Fibroblast of pulmonary artery (primary cell): ENCODE measurements at regions not wholly inside any gene's neighbourhood (a gene's known extent, or its start where the extent isn't known, plus 50 kb on each side); places are given as distances from the start of the nearest gene placed in this dataset.

Experiments
- DNase-seq: peaks from one replicate; pipeline ENCODE4 v3.0.0-alpha.2; 2010; ENCODE audit warnings: low read depth
- H3K4me3 ChIP-seq: replicated peaks from 2 replicates; pipeline ENCODE4 v1.5.1; 2011; ENCODE audit warnings: low read depth, mild to moderate bottlenecking, control low read depth, low read length, moderate library complexity
- TF ChIP-seq, protein P1 (sequence below): IDR thresholded peaks from 2 replicates; pipeline ENCODE4 v1.5.1; 2011; ENCODE audit warnings: mild to moderate bottlenecking, control low read depth, low read length, inconsistent platforms; ENCODE audit errors: missing control alignments

DNA sequence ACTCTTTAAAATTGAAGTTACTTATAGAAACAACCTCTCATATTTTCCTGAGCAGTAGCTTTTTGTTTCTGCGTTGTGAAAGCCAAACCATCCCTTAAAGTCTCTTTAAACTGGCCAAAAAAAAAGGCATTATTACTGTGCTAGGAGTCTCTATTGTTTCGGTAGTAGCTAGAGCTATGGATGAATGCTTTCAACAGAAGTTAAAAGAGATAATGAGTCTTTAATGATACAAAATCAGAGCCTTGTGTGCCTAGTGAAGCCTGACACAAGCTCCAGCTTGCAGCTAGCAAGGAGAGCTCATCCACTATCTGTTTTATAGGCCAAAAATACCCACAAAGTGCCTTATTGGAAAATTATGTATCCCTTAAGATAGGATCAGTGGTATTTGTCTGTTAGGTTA lies 360.4 kb upstream of the CDIN1 start:
- no peak for DNase-seq
- TF ChIP-seq, protein P1, sequence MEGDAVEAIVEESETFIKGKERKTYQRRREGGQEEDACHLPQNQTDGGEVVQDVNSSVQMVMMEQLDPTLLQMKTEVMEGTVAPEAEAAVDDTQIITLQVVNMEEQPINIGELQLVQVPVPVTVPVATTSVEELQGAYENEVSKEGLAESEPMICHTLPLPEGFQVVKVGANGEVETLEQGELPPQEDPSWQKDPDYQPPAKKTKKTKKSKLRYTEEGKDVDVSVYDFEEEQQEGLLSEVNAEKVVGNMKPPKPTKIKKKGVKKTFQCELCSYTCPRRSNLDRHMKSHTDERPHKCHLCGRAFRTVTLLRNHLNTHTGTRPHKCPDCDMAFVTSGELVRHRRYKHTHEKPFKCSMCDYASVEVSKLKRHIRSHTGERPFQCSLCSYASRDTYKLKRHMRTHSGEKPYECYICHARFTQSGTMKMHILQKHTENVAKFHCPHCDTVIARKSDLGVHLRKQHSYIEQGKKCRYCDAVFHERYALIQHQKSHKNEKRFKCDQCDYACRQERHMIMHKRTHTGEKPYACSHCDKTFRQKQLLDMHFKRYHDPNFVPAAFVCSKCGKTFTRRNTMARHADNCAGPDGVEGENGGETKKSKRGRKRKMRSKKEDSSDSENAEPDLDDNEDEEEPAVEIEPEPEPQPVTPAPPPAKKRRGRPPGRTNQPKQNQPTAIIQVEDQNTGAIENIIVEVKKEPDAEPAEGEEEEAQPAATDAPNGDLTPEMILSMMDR = no peak
- H3K4me3 ChIP-seq = no peak overlapping the region

DNA sequence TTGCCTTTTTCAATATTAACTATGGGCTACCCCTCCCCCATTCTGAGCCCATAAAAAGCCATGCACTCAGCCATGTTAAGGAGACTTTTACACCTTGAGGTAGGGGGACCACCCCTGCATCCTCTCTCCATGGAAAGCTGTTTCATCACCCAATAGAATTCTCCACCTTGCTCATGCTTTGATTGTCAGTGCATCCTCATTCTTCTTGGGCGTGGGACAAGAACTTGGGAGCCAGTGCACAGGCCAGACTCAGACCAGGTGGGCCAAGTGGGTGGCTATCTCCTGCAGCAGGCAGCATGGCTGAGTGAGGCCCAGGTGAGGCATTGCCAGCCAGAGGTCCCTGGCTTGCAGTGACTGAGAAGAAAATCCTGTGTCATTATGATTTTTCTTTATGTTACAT lies 357.4 kb upstream of the CDIN1 start:
- TF ChIP-seq, protein P1 = no peak
- no peak for DNase-seq
- no peak overlapping the region for H3K4me3 ChIP-seq

DNA sequence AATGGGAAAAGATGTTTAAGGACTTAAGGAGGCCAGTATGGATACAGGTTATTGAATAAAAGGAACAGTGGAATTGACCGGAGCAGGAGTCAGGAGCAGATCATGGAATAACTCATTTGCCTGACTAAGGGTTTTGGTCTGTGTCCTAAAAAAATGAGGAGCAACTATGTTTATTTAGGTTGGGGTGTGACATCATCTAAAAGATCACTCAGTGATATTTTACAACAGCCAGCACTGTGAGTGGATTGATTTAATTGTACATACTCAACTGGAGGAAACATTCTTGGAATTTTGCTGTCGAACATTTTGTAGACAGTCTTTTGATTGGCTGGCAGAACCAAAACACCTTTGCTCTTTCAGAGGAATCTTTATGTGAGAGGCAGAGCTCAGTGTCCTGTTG lies 348.6 kb upstream of the CDIN1 start:
- TF ChIP-seq, protein P1 = no peak
- no peak for DNase-seq
- H3K4me3 ChIP-seq = no peak overlapping the region

DNA sequence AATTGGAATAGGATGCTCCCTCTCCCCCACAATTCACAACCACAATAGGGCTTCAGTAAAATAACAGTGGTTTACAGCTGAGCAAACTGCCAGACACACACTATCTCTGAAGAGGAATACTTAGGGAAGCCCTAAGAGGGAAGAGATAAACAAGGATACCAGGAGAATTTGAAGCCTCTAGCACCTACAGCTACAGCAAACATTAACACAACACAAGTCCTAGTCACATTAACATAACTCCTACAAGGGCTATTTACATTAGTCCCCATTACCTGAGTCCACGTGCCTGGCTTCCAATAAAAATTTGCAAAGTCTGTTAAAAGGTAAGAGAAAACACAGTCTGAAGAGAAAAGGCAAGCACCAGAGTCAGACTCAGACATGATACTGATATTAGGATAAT lies 346.9 kb upstream of the CDIN1 start:
- TF ChIP-seq, protein P1 = no peak
- H3K4me3 ChIP-seq = no peak overlapping the region
- no peak for DNase-seq

DNA sequence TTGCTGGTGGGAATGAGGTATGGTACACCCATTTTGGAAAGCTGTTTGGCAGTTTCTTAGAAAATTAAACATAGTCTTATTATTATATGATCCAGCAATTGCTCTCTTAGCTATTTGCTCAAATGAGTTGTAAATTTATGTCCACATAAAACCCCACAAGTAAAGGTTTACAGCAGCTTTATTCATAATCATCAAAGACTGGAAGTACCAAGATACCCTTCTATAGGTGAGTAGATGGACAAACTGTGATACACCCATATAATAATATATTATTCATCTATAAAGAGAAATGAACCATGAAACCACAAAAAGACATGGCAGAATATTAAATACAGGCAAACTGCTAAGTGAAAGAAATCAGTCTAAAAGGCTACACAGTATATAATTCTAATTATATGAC lies 344.7 kb upstream of the CDIN1 start:
- DNase-seq = no peak
- H3K4me3 ChIP-seq = no peak overlapping the region
- TF ChIP-seq, protein P1 = no peak

DNA sequence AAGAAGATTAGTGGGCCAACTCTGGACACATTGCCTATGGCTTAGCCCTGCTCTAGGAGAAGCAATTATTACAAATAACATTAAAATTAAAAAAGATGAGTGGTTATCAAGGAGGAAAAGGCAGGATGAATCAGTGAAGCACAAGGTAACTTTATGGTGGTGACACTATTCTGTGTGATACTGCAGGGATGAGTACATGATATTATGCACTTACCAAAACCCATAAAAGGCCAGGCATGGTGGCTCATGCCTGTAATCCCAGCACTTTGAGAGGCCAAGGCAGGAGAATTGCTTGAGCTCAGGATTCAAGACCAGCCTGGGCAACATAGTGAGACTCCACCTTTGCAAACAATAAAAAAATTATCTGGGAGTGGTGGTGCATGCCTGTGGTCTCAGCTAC lies 344.3 kb upstream of the CDIN1 start:
- no peak for DNase-seq
- H3K4me3 ChIP-seq = no peak overlapping the region
- TF ChIP-seq, protein P1 = no peak

DNA sequence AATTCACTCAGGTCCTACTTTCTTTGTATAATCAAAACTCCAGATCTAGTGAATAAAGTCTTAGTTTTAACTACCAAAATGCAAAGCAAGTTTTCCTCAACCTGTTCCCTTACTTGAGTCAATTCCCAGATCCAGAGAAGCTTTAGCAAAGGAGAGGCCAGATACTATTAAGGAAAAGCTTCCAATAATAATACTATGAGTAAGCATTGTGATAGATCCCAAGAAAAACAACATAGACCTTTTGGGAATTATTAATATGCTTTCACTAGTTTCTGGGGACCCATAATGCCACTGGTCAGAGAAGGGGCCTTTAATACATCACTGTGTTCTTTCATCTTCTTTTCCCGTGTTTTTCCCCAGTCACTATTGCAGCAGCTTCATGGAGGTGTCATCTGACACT lies 339.9 kb upstream of the CDIN1 start:
- no peak overlapping the region for H3K4me3 ChIP-seq
- DNase-seq = no peak

More for the DNA sequence above, 339.9 kb upstream of the CDIN1 start:
- TF ChIP-seq, protein P1 = no peak
